GM12878 (cell line): ENCODE measurements at regions not wholly inside any gene's neighbourhood (a gene's known extent, or its start where the extent isn't known, plus 50 kb on each side); places are given as distances from the start of the nearest gene placed in this dataset.

ENCODE experiments used
- ATAC-seq: fragments of 200-7000 bp; cut with Tn5 transposase; 3 replicates; pipeline ENCODE4 v1.9.1; 2020; ENCODE audit warnings: mild to moderate bottlenecking, moderate library complexity
- BruUV-seq: library from RNA; stranded (reverse); fragments of 400-500 nt; replicated peaks from 2 replicates; lab custom pipeline; 2021; lab: Mats Ljungman, UMichigan
- CTCF ChIA-PET: fragments of 300-600 bp; sonication (Branson Sonifier 250); formaldehyde crosslinking; extraction: SDS; loops from one replicate; lab custom pipeline; 2021; ENCODE audit warnings: inconsistent platforms; lab: Yijun Ruan, JAX
- POLR2A ChIA-PET: fragments of 350-600 bp; formaldehyde crosslinking; extraction: SDS; loops from one replicate; lab custom pipeline; 2021; ENCODE audit warnings: inconsistent platforms; lab: Charles Lee
- RAD21 ChIA-PET: fragments of 300-600 bp; sonication (Branson Sonifier 250); formaldehyde crosslinking; loops from one replicate; lab custom pipeline; 2023; ENCODE audit warnings: antibody characterized with exemption; ENCODE audit not compliant: unreplicated experiment; lab: Charles Lee
- SMC1A ChIA-PET: fragments of 300-600 bp; sonication (Branson Sonifier 250); formaldehyde crosslinking; loops from one replicate; lab custom pipeline; 2023; ENCODE audit not compliant: unreplicated experiment, uncharacterized antibody; lab: Charles Lee
- DNase-seq: peaks from one replicate; pipeline ENCODE4 v3.0.0-alpha.2; 2011; ENCODE audit warnings: low read depth, low spot score
- FAIRE-seq: peaks from 3 replicates; lab custom pipeline; 2011; peaks lifted over from hg19 to GRCh38; lab: Jason Lieb, UNC
- H2AFZ ChIP-seq: 2 replicates; pipeline ENCODE4 v1.6.0; 2011; ENCODE audit warnings: low read depth, low read length, control low read depth; ENCODE audit not compliant: control insufficient read depth
- H3K27ac ChIP-seq: 2 replicates; pipeline ENCODE4 v1.5.1; 2011; ENCODE audit warnings: control low read depth; ENCODE audit not compliant: control insufficient read depth, insufficient read depth
- H3K27me3 ChIP-seq, 2 experiments: replicated peaks in 1 of 2; 2 replicates each; pipeline versions ENCODE4 v1.6.0 to v1.6.1; 2011; ENCODE audit warnings: low read length in 1 of 2; ENCODE audit not compliant: control insufficient read depth in 2 of 2, insufficient read depth in 2 of 2
- H3K36me3 ChIP-seq, 2 experiments: 2 replicates each; pipeline ENCODE4 v1.5.1; 2011; ENCODE audit warnings: low read length in 1 of 2; ENCODE audit not compliant: control insufficient read depth in 2 of 2, insufficient read depth in 2 of 2
- H3K4me1 ChIP-seq: 2 replicates; pipeline ENCODE4 v1.6.1; 2011; ENCODE audit warnings: mild to moderate bottlenecking, low read length, moderate library complexity, mixed read lengths; ENCODE audit not compliant: control insufficient read depth, insufficient read depth
- H3K4me2 ChIP-seq: 2 replicates; pipeline ENCODE4 v1.6.0; 2011; ENCODE audit warnings: control low read depth; ENCODE audit not compliant: control insufficient read depth, insufficient read depth
- H3K4me3 ChIP-seq: fragments of 200-600 bp; sonication (generic); 2 replicates; pipeline ENCODE4 v1.5.1; 2016
- H3K79me2 ChIP-seq: 2 replicates; pipeline ENCODE4 v1.6.0; 2011; ENCODE audit warnings: low read length; ENCODE audit not compliant: control insufficient read depth, insufficient read depth
- H3K9ac ChIP-seq: 2 replicates; pipeline ENCODE4 v1.8.0; 2011; ENCODE audit warnings: low read length, control low read depth, mixed read lengths; ENCODE audit not compliant: control insufficient read depth, insufficient read depth
- H3K9me3 ChIP-seq: replicated peaks from 3 replicates; pipeline ENCODE4 v1.5.1; 2011; ENCODE audit warnings: mild to moderate bottlenecking, low read length; ENCODE audit not compliant: control insufficient read depth, insufficient read depth
- H4K20me1 ChIP-seq: 2 replicates; pipeline ENCODE4 v1.6.0; 2011; ENCODE audit not compliant: control insufficient read depth, insufficient read depth
- BCL11A ChIP-seq: IDR thresholded peaks from 2 replicates; pipeline ENCODE4 v1.6.1; 2011; ENCODE audit warnings: low read depth, low read length
- CBFB ChIP-seq: IDR thresholded peaks from 2 replicates; pipeline ENCODE4 v1.6.1; 2016; ENCODE audit warnings: antibody characterized with exemption, low read depth
- CBX5 ChIP-seq: sonication (generic); IDR thresholded peaks from 2 replicates; pipeline ENCODE4 v1.6.1; 2016; ENCODE audit warnings: low read depth, moderate library complexity, mild to moderate bottlenecking, inconsistent platforms
- FOS ChIP-seq: IDR thresholded peaks from 3 replicates; pipeline ENCODE4 v1.6.1; 2011; ENCODE audit warnings: borderline replicate concordance; ENCODE audit not compliant: insufficient read length; ENCODE audit errors: extremely low read depth
- HSF1 ChIP-seq: fragments of 150-350 bp; IDR thresholded peaks from 2 replicates; pipeline ENCODE4 v1.6.1; 2014; ENCODE audit warnings: mild to moderate bottlenecking, low read depth, low read length
- JUNB ChIP-seq: IDR thresholded peaks from 2 replicates; pipeline ENCODE4 v1.6.1; 2016; ENCODE audit warnings: antibody characterized with exemption, mild to moderate bottlenecking
- KAT2A ChIP-seq: conservative IDR thresholded peaks from 2 replicates; pipeline ENCODE4 v1.6.1; 2011; ENCODE audit warnings: low read depth, low read length; ENCODE audit not compliant: control insufficient read depth
- KDM1A ChIP-seq: fragments of 200-600 bp; sonication (generic); IDR thresholded peaks from 2 replicates; pipeline ENCODE4 v1.6.1; 2016; ENCODE audit warnings: borderline replicate concordance
- MTA3 ChIP-seq: IDR thresholded peaks from 2 replicates; pipeline ENCODE4 v1.6.1; 2012; ENCODE audit warnings: low read length, inconsistent platforms, borderline replicate concordance
- PKNOX1 ChIP-seq: fragments of 450-650 bp; IDR thresholded peaks from 2 replicates; pipeline ENCODE4 v1.6.1; 2016; ENCODE audit warnings: mild to moderate bottlenecking
- STAT1 ChIP-seq: fragments of 450-650 bp; conservative IDR thresholded peaks from 2 replicates; pipeline ENCODE4 v1.6.1; 2014; ENCODE audit warnings: antibody characterized with exemption, mild to moderate bottlenecking
- USF2 ChIP-seq: IDR thresholded peaks from 2 replicates; pipeline ENCODE4 v1.6.1; 2011; ENCODE audit warnings: low read depth, low read length, improper control_type of control experiment, borderline replicate concordance
- WGBS: methylation state at CpG from one replicate; pipeline ENCODE4 v1.1.6; 2016; ENCODE audit warnings: low lambda C conversion rate; ENCODE audit not compliant: insufficient replicate concordance, insufficient coverage; ENCODE audit errors: missing lambda C conversion rate; 5-methylcytosine and 5-hydroxymethylcytosine counted together
- in situ Hi-C: fragments of 300-500 bp; cut with MboI; formaldehyde crosslinking; loops from 9 replicates; pipeline ENCODE4 v1.14.3; 2018; ENCODE audit warnings: mixed read lengths
- intact Hi-C: fragments of 100-400 bp; cut with micrococcal nuclease; formaldehyde crosslinking; loops from one replicate; pipeline ENCODE4 v1.14.2; 2022; ENCODE audit not compliant: unreplicated experiment
- TF ChIP-seq, protein P1 (sequence below): fragments of 450-650 bp; IDR thresholded peaks from 2 replicates; pipeline ENCODE4 v1.6.1; 2017; ENCODE audit warnings: mild to moderate bottlenecking, moderate library complexity
- TF ChIP-seq, protein P2 (sequence below): fragments of 450-650 bp; IDR thresholded peaks from 2 replicates; pipeline ENCODE4 v1.6.1; 2014; ENCODE audit warnings: mild to moderate bottlenecking
- TF ChIP-seq, protein P3 (sequence below): fragments of 450-650 bp; IDR thresholded peaks from 2 replicates; pipeline ENCODE4 v1.6.1; 2017; ENCODE audit warnings: low read depth, mild to moderate bottlenecking, moderate library complexity

- ChIA-PET SMC1A (interaction anchor here (1.5 kb wide), 1 partner anchor 10 kb away, joined by 5 read pairs; no protein-coding TSS in a partner anchor), POLR2A (no interaction called here), RAD21 (no interaction called here), CTCF (interaction anchor here (1.2 kb wide), 1 partner anchor 852 kb away, joined by 3 read pairs; no protein-coding TSS in a partner anchor)
- no peaks in the 10 kb centered on the region for H4K20me1 ChIP-seq
- no peak for FAIRE-seq
- 39% methylated on average over 1 of the region's 1 CpG for WGBS
- no peak overlapping the region for H3K9ac ChIP-seq
- H3K27ac ChIP-seq, result no peak overlapping the region
- H3K9me3 ChIP-seq, result no peaks in the 10 kb centered on the region; the same call in 2 of the 3 replicates
- no peak overlapping the region for H3K4me2 ChIP-seq
- intact Hi-C loops, result no loop called here
- no peak for DNase-seq
- no peak overlapping the region for H2AFZ ChIP-seq
- H3K79me2 ChIP-seq, result no peaks in the 10 kb centered on the region
- H3K4me1 ChIP-seq, result no peaks in the 10 kb centered on the region
- no peaks in the 10 kb centered on the region for H3K36me3 ChIP-seq
- 0 out of 4 replicates have a peak, but pooled peaks cover 0 to 2% of the 10 kb centered on the region in 2 experiments for H3K27me3 ChIP-seq
- no peak for ATAC-seq
- no TSS peak for BruUV-seq
- in situ Hi-C loops, result no loop called here
- H3K4me3 ChIP-seq, result no peak overlapping the region
- TF ChIP-seq, protein P1, sequence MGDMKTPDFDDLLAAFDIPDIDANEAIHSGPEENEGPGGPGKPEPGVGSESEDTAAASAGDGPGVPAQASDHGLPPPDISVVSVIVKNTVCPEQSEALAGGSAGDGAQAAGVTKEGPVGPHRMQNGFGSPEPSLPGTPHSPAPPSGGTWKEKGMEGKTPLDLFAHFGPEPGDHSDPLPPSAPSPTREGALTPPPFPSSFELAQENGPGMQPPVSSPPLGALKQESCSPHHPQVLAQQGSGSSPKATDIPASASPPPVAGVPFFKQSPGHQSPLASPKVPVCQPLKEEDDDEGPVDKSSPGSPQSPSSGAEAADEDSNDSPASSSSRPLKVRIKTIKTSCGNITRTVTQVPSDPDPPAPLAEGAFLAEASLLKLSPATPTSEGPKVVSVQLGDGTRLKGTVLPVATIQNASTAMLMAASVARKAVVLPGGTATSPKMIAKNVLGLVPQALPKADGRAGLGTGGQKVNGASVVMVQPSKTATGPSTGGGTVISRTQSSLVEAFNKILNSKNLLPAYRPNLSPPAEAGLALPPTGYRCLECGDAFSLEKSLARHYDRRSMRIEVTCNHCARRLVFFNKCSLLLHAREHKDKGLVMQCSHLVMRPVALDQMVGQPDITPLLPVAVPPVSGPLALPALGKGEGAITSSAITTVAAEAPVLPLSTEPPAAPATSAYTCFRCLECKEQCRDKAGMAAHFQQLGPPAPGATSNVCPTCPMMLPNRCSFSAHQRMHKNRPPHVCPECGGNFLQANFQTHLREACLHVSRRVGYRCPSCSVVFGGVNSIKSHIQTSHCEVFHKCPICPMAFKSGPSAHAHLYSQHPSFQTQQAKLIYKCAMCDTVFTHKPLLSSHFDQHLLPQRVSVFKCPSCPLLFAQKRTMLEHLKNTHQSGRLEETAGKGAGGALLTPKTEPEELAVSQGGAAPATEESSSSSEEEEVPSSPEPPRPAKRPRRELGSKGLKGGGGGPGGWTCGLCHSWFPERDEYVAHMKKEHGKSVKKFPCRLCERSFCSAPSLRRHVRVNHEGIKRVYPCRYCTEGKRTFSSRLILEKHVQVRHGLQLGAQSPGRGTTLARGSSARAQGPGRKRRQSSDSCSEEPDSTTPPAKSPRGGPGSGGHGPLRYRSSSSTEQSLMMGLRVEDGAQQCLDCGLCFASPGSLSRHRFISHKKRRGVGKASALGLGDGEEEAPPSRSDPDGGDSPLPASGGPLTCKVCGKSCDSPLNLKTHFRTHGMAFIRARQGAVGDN, result no peak
- TF ChIP-seq KDM1A, result no peak
- no peak for TF ChIP-seq STAT1
- TF ChIP-seq KAT2A, result no peak
- no peak for TF ChIP-seq HSF1
- TF ChIP-seq PKNOX1, result no peak
- TF ChIP-seq FOS, result no peak
- no peak for TF ChIP-seq JUNB
- TF ChIP-seq, protein P2, sequence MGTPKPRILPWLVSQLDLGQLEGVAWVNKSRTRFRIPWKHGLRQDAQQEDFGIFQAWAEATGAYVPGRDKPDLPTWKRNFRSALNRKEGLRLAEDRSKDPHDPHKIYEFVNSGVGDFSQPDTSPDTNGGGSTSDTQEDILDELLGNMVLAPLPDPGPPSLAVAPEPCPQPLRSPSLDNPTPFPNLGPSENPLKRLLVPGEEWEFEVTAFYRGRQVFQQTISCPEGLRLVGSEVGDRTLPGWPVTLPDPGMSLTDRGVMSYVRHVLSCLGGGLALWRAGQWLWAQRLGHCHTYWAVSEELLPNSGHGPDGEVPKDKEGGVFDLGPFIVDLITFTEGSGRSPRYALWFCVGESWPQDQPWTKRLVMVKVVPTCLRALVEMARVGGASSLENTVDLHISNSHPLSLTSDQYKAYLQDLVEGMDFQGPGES, result no peak
- TF ChIP-seq USF2, result no peak
- TF ChIP-seq CBFB, result no peak
- no peak for TF ChIP-seq MTA3
- no peak for TF ChIP-seq CBX5
- TF ChIP-seq BCL11A, result no peak
- TF ChIP-seq, protein P3, sequence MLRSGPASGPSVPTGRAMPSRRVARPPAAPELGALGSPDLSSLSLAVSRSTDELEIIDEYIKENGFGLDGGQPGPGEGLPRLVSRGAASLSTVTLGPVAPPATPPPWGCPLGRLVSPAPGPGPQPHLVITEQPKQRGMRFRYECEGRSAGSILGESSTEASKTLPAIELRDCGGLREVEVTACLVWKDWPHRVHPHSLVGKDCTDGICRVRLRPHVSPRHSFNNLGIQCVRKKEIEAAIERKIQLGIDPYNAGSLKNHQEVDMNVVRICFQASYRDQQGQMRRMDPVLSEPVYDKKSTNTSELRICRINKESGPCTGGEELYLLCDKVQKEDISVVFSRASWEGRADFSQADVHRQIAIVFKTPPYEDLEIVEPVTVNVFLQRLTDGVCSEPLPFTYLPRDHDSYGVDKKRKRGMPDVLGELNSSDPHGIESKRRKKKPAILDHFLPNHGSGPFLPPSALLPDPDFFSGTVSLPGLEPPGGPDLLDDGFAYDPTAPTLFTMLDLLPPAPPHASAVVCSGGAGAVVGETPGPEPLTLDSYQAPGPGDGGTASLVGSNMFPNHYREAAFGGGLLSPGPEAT, result no peak
These were observed 321.7 kb downstream of the ZNF621 start for GRCh38 chr3:40846451-40846850.
